Parathyroid adenoma (tissue), 2 donors: ENCODE measurements at regions not wholly inside any gene's neighbourhood (a gene's known extent, or its start where the extent isn't known, plus 50 kb on each side); places are given as distances from the start of the nearest gene placed in this dataset.

Source experiments
- H2AFZ ChIP-seq: fragments of 300-600 bp; sonication (generic); one replicate; pipeline ENCODE4 v1.7.0; 2017; ENCODE audit warnings: antibody characterized with exemption, mild to moderate bottlenecking
- H3K27ac ChIP-seq: fragments of 300-600 bp; sonication (generic); one replicate; pipeline ENCODE4 v1.7.0; 2017
- H3K27me3 ChIP-seq: fragments of 300-600 bp; sonication (generic); one replicate; pipeline ENCODE4 v1.7.0; 2017; ENCODE audit warnings: low read length; ENCODE audit not compliant: control insufficient read depth, insufficient read depth
- H3K36me3 ChIP-seq: fragments of 300-600 bp; sonication (generic); one replicate; pipeline ENCODE4 v1.7.0; 2017; ENCODE audit warnings: low read length; ENCODE audit not compliant: control insufficient read depth, insufficient read depth
- H3K4me1 ChIP-seq: fragments of 300-600 bp; sonication (generic); one replicate; pipeline ENCODE4 v1.7.0; 2017; ENCODE audit warnings: control low read depth
- H3K4me2 ChIP-seq: fragments of 300-600 bp; sonication (generic); one replicate; pipeline ENCODE4 v1.7.0; 2017; ENCODE audit warnings: low read length
- H3K4me3 ChIP-seq: fragments of 300-600 bp; sonication (generic); one replicate; pipeline ENCODE4 v1.7.0; 2017; ENCODE audit warnings: low read depth, low read length
- H3K79me2 ChIP-seq: fragments of 300-600 bp; sonication (generic); one replicate; pipeline ENCODE4 v1.7.0; 2017; ENCODE audit warnings: control low read depth
- H3K9ac ChIP-seq: fragments of 300-600 bp; sonication (generic); one replicate; pipeline ENCODE4 v1.7.0; 2017; ENCODE audit warnings: mild to moderate bottlenecking
- H3K9me3 ChIP-seq: fragments of 300-600 bp; sonication (generic); one replicate; pipeline ENCODE4 v1.7.0; 2017; ENCODE audit warnings: low read length; ENCODE audit not compliant: control insufficient read depth
- TF ChIP-seq, protein P1 (sequence below): fragments of 300-600 bp; sonication (generic); IDR thresholded peaks from one replicate; pipeline ENCODE4 v1.7.0; 2017; ENCODE audit warnings: antibody characterized with exemption, mild to moderate bottlenecking
- donor health status: primary hyperparathyroidism.

DNA sequence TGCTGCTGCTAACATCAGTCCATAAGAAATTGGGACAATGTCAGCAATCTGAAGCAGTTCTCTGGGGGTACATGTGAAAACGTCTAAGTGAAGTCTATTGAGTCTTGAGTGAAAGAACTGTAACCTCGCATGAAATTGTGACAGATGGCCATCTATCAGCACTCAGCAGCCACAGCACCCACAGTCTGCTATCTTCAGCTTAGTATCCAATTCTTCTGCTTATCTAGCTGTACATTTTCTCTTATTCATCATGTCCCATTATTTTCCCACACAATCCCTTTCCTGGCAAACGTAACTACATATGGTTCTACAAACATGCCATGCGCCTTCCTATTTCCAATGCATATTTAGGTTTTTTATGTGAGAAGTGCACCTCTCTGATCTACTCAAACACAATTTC lies 629.7 kb downstream of the NTRK3 start:
- H2AFZ ChIP-seq: no peak overlapping the region
- no peaks in the 10 kb centered on the region for H3K36me3 ChIP-seq
- H3K4me3 ChIP-seq: no peak overlapping the region
- H3K79me2 ChIP-seq: no peaks in the 10 kb centered on the region
- TF ChIP-seq, protein P1, sequence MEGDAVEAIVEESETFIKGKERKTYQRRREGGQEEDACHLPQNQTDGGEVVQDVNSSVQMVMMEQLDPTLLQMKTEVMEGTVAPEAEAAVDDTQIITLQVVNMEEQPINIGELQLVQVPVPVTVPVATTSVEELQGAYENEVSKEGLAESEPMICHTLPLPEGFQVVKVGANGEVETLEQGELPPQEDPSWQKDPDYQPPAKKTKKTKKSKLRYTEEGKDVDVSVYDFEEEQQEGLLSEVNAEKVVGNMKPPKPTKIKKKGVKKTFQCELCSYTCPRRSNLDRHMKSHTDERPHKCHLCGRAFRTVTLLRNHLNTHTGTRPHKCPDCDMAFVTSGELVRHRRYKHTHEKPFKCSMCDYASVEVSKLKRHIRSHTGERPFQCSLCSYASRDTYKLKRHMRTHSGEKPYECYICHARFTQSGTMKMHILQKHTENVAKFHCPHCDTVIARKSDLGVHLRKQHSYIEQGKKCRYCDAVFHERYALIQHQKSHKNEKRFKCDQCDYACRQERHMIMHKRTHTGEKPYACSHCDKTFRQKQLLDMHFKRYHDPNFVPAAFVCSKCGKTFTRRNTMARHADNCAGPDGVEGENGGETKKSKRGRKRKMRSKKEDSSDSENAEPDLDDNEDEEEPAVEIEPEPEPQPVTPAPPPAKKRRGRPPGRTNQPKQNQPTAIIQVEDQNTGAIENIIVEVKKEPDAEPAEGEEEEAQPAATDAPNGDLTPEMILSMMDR: no peak
- H3K4me2 ChIP-seq: no peak overlapping the region
- no peak overlapping the region for H3K27ac ChIP-seq
- H3K9me3 ChIP-seq: no peaks in the 10 kb centered on the region
- H3K4me1 ChIP-seq: no peaks in the 10 kb centered on the region
- no peaks in the 10 kb centered on the region for H3K27me3 ChIP-seq
- no peak overlapping the region for H3K9ac ChIP-seq

DNA sequence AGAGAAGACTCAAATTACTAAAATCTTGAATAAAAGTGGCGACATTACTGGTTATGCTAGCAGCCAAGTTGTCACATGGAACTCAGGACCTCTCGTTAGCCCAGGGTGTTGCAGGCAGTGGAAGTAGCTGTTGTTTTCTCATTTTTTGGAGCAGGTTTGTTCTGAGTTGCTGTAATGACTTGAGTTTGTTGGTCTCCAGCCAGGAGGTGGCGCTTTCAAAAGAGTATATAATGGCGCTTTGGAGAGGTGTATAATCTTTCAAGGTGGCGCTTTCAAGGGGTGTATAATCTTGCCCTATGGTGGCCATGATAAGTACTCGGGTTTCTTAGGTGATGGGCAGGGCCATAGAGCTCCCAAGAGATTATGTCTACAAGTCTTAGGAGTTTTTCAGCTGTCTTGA lies 632.7 kb downstream of the NTRK3 start:
- Histone ChIP-seq H3K27ac (no peak overlapping the region), H2AFZ (no peak overlapping the region), H3K36me3 (no peaks in the 10 kb centered on the region), H3K4me1 (no peaks in the 10 kb centered on the region), H3K27me3 (no peaks in the 10 kb centered on the region), H3K79me2 (no peaks in the 10 kb centered on the region), H3K9ac (no peak overlapping the region), H3K4me3 (no peak overlapping the region), H3K9me3 (no peaks in the 10 kb centered on the region), H3K4me2 (no peak overlapping the region)
- TF ChIP-seq, protein P1: no peak

DNA sequence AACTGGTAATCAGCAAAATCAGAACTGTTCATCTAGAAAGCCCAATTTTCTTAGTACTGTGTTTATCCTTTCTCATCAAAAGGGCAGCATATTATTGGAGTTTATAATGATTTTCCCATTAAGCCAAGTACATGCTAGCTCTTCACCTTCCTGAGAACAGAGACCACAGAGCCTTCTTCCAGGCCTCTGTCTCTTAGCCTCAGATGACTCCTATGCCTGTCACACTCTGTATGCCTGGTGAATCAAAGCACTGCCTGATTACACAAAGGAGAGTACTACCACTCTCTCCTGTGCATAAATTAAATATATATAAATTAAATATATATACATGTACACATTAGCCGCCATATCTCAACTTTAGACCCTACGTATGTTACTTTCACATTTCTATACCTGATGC lies 636.1 kb downstream of the NTRK3 start:
- Histone ChIP-seq H3K27ac (no peak overlapping the region), H3K4me3 (no peak overlapping the region), H3K4me1 (no peaks in the 10 kb centered on the region), H3K79me2 (no peaks in the 10 kb centered on the region), H3K9me3 (no peaks in the 10 kb centered on the region), H3K27me3 (no peaks in the 10 kb centered on the region), H3K9ac (no peak overlapping the region), H3K36me3 (no peaks in the 10 kb centered on the region), H2AFZ (no peak overlapping the region), H3K4me2 (no peak overlapping the region)
- TF ChIP-seq, protein P1: no peak

DNA sequence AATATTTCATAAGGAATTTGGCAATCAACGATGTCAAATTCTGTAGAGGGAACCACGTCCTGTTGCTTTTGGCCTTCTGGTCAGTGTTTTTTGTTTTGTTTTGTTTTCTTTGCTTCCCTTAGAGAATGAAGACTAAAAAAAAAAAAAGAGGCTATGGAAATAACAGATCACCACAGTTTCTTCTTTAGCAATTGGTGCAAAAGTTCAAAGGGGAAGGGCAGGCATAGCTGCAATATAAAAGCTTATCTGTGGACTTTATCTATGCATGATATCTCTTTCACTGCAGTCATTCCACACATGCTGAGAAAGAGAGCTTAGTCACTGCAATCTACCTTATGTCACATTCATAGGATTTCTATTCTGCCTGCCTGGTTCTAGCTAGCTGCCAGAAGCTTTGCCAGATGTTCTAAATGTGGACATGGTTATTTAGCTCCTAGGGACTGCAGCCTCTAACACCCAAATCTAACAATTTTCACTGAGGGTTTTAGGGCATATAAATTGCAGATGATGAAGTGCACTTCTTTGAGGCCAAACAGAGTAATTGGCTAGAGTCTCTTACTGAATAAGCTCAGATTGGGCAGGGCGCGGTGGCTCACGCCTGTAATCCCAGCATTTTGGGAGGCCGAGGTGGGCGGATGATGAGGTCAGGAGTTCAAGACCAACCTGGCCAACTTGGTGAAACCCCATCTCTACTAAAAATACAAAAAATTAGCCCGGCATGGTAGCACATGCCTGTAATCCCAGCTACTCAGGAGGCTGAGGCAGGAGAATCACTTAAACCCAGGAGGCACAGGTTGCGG lies 637.2 kb downstream of the NTRK3 start:
- H3K9me3 ChIP-seq: no peaks in the 10 kb centered on the region
- no peaks in the 10 kb centered on the region for H3K27me3 ChIP-seq
- TF ChIP-seq, protein P1: no peak
- no peak overlapping the region for H3K9ac ChIP-seq
- H2AFZ ChIP-seq: no peak overlapping the region
- no peaks in the 10 kb centered on the region for H3K36me3 ChIP-seq
- H3K4me2 ChIP-seq: no peak overlapping the region
- H3K79me2 ChIP-seq: no peaks in the 10 kb centered on the region
- H3K4me1 ChIP-seq: no peaks in the 10 kb centered on the region
- no peak overlapping the region for H3K27ac ChIP-seq
- no peak overlapping the region for H3K4me3 ChIP-seq

DNA sequence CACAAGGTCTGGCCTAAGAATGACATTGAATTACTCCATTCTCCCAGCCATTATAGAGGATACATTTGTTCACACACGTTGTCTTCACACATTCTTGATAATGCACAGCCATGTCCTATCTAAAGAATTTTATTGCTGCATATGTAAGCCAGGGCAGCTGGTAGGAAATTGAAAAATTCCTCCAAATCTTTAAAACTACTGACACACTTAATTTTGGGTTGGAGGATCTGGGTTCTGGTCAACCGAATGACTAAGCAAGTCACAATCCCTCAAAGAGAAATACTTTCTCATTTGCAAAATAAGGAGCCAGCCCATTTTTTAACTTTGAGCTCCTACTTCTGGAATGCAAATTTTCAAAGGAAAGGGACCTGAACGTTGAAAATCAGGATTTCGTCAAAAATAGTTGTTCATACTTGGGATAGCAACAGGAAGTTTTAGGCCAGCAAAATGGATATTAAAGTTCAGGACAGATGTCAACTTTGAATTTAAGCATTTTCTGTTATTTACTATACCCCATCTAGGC lies 638.3 kb downstream of the NTRK3 start:
- H3K4me2 ChIP-seq: no peak overlapping the region
- no peaks in the 10 kb centered on the region for H3K27me3 ChIP-seq
- peak overlapping the region; percentile 42 for H3K27ac ChIP-seq

More for the DNA sequence above, 638.3 kb downstream of the NTRK3 start:
- no peaks in the 10 kb centered on the region for H3K36me3 ChIP-seq
- TF ChIP-seq, protein P1: no peak
- no peaks in the 10 kb centered on the region for H3K79me2 ChIP-seq
- no peaks in the 10 kb centered on the region for H3K9me3 ChIP-seq
- no peaks in the 10 kb centered on the region for H3K4me1 ChIP-seq
- H3K4me3 ChIP-seq: no peak overlapping the region
- no peak overlapping the region for H3K9ac ChIP-seq
- no peak overlapping the region for H2AFZ ChIP-seq
